Brain microvascular endothelial cell (primary cell): ENCODE measurements at regions not wholly inside any gene's neighbourhood (a gene's known extent, or its start where the extent isn't known, plus 50 kb on each side); places are given as distances from the start of the nearest gene placed in this dataset.

Experiments
- DNase-seq: peaks from one replicate; pipeline ENCODE4 v3.0.0-alpha.2; 2020
- H3K27ac ChIP-seq: fragments of 250-450 bp; sonication (Bioruptor Pico); 2 replicates; pipeline ENCODE4 v1.5.1; 2020; ENCODE audit warnings: mild to moderate bottlenecking, moderate library complexity
- H3K27me3 ChIP-seq: fragments of 250-450 bp; sonication (Bioruptor Pico); replicated peaks from 2 replicates; pipeline ENCODE4 v1.5.1; 2020; ENCODE audit warnings: mild to moderate bottlenecking
- H3K36me3 ChIP-seq: fragments of 250-450 bp; sonication (Bioruptor Pico); replicated peaks from 2 replicates; pipeline ENCODE4 v1.5.1; 2020; ENCODE audit warnings: mild to moderate bottlenecking
- H3K4me3 ChIP-seq: 2 replicates; pipeline ENCODE4 v1.5.1; 2011; ENCODE audit warnings: low read depth, mild to moderate bottlenecking, control low read depth, low read length, moderate library complexity
- in situ Hi-C: cut with HindIII; loops from 2 replicates; pipeline ENCODE4 v1.10.0; 2017; ENCODE audit warnings: low sequenced_read_pairs, low pct_ligation_motif_present
- TF ChIP-seq, protein P1 (sequence below): IDR thresholded peaks from 2 replicates; pipeline ENCODE4 v1.5.1; 2011; ENCODE audit warnings: low read depth, mild to moderate bottlenecking, moderate library complexity, low read length, control low read depth, inconsistent platforms; ENCODE audit errors: missing control alignments

DNA sequence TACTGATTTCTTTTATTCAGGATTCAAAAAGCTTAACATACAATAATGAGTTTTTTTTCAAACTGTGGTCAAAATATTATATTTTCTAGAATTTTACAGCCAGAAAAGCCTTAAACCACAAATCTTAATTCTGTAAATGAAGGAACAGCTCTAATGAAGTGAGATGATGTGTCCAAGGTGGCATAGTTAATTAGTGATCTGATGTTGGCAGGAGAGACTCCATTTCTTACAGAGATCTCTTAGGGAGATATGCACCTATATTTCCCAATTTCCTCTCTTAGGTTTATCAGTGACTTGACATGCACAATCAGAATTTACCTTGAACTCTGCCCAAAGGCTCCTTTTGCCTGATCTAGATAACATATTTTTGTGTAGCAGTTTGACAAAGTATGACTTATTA lies 211.1 kb upstream of the ZNF804B start:
- no peak overlapping the region for H3K27ac ChIP-seq
- TF ChIP-seq, protein P1, sequence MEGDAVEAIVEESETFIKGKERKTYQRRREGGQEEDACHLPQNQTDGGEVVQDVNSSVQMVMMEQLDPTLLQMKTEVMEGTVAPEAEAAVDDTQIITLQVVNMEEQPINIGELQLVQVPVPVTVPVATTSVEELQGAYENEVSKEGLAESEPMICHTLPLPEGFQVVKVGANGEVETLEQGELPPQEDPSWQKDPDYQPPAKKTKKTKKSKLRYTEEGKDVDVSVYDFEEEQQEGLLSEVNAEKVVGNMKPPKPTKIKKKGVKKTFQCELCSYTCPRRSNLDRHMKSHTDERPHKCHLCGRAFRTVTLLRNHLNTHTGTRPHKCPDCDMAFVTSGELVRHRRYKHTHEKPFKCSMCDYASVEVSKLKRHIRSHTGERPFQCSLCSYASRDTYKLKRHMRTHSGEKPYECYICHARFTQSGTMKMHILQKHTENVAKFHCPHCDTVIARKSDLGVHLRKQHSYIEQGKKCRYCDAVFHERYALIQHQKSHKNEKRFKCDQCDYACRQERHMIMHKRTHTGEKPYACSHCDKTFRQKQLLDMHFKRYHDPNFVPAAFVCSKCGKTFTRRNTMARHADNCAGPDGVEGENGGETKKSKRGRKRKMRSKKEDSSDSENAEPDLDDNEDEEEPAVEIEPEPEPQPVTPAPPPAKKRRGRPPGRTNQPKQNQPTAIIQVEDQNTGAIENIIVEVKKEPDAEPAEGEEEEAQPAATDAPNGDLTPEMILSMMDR, result no peak
- no peak overlapping the region for H3K4me3 ChIP-seq
- DNase-seq, result no peak
- no peaks in the 10 kb centered on the region for H3K27me3 ChIP-seq
- in situ Hi-C loops, result no loop called here
- no peaks in the 10 kb centered on the region for H3K36me3 ChIP-seq

DNA sequence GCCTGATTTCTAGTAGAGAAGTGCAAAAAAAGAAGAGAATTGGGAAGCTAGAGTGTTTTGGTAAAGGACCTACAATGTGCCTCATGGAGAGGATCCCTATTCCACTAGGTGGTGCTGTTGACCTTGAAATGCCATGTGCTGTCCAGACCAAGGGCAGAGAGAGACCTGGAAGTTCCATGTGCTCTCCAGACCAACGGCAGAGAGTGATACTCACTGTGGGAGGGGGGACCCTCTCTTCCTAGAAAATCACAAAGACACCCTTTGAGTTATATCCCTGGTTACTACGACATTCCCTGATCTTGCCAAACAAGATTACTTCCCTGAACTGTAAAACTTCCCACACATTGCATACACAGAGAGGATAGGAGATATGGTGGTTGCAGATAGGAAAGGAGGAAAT lies 212.7 kb upstream of the ZNF804B start:
- no peak overlapping the region for H3K4me3 ChIP-seq
- TF ChIP-seq, protein P1, result peak; percentile 67
- H3K36me3 ChIP-seq, result no peaks in the 10 kb centered on the region
- no peak overlapping the region for H3K27ac ChIP-seq
- peak; percentile 16 for DNase-seq
- in situ Hi-C loops, result no loop called here
- H3K27me3 ChIP-seq, result no peaks in the 10 kb centered on the region

DNA sequence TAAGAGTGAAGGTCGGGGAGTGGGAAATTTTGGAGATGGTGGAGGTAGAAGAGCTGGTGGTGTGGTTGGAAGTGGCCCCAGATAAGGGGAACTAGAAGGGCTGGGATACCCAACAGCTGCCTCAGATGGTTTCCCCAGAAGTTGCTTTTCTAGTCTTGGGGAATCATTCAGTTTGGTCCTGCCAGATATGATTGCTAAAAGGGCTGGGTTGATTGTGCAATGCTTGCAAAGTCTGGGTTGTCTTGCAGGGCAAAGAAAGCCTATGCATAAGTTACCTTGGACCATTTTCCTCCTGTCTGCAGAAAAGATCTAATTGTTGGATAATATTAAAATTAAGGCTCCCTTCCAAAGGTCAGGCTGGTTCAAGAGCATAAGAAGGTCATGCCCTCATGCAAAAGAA lies 213.8 kb upstream of the ZNF804B start:
- H3K27me3 ChIP-seq, result no peaks in the 10 kb centered on the region
- H3K36me3 ChIP-seq, result no peaks in the 10 kb centered on the region
- no peak overlapping the region for H3K4me3 ChIP-seq
- in situ Hi-C loops, result no loop called here
- H3K27ac ChIP-seq, result no peak overlapping the region
- no peak for DNase-seq
- TF ChIP-seq, protein P1, result no peak

DNA sequence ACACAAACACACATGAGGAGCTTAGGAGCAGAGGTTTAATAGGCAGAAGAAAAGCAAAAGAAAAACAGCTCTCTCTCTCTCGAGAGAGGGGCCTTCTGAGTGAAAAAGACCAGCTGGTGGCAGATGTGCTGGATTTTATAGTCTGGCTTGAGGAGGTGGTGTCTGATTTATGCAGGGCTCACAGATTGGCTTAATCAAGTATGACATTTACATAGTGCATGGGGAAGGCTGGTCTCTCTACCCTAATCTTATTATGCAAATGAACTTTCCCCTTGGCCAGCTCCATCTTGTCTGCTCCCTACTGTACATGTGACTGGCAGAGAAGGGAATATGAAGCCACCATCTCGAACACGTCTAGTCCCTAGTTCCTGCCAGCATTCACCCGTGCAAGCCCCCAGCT lies 219.5 kb upstream of the ZNF804B start:
- DNase-seq, result no peak
- Histone ChIP-seq H3K36me3 (no peaks in the 10 kb centered on the region), H3K27me3 (no peaks in the 10 kb centered on the region), H3K4me3 (no peak overlapping the region), H3K27ac (no peak overlapping the region)
- TF ChIP-seq, protein P1, result no peak
- in situ Hi-C loops, result no loop called here

DNA sequence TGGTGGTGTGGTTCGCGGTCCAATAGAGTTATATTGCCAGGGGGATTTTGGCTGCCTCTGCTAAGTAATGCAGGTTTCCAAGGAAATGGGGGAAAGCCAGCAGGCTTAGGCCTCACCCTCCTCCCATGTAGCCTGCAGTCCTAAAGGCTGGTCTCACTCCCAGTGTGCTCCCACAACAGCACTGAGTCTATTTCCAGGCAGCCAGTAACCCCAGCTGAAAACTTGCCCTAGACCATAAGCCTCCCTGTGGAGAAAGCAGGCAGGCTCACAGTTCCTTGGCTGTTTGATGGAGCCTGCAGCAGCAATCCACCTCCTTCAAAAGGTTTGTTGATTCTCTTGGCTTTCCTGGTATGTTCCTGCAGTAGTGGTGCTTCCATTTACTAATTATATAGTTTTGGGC lies 220.0 kb upstream of the ZNF804B start:
- no peak overlapping the region for H3K27ac ChIP-seq
- TF ChIP-seq, protein P1, result no peak
- H3K36me3 ChIP-seq, result no peaks in the 10 kb centered on the region
- H3K27me3 ChIP-seq, result no peaks in the 10 kb centered on the region
- DNase-seq, result no peak
- H3K4me3 ChIP-seq, result no peak overlapping the region
- in situ Hi-C loops, result no loop called here

DNA sequence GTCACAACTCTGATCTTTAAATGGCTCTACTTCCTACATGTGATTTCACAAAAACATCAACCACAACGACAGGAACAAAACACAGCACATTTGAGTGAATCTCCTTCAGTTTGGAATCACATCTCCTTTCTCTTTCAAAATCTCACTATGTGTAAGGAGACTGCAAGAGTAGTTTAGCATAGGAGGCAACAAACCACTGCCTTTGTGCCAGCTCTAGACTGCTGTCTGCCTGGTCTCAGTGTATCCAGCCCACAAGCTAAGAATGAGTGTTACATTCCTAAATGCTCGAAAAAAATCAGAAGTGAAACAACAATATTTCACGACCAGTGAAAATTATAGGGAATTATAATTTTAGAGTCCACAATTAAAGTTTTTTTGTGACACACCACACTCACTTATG lies 217.0 kb upstream of the STEAP4 start:
- in situ Hi-C loops, result no loop called here

More for the DNA sequence above, 217.0 kb upstream of the STEAP4 start:
- no peak for DNase-seq
- Histone ChIP-seq H3K27me3 (no peaks in the 10 kb centered on the region), H3K27ac (no peak overlapping the region), H3K36me3 (no peaks in the 10 kb centered on the region), H3K4me3 (no peak overlapping the region)
- TF ChIP-seq, protein P1, result no peak
